Neuron (in vitro differentiated cells): ENCODE measurements at regions not wholly inside any gene's neighbourhood (a gene's known extent, or its start where the extent isn't known, plus 50 kb on each side); places are given as distances from the start of the nearest gene placed in this dataset.
"Not testable (repeated sequence)": the region's sequence is repeated elsewhere in the genome, so short reads cannot be mapped to it uniquely, and the experiment has no call there.

Experiments used
- H2AFZ ChIP-seq: one replicate; pipeline ENCODE4 v1.6.1; 2013; ENCODE audit warnings: low read depth, mild to moderate bottlenecking, inconsistent platforms, low read length, moderate library complexity
- H3K27me3 ChIP-seq: one replicate; pipeline ENCODE4 v1.6.1; 2013; ENCODE audit warnings: low read length; ENCODE audit not compliant: insufficient read depth
- H3K36me3 ChIP-seq: one replicate; pipeline ENCODE4 v1.6.1; 2013; ENCODE audit warnings: low read length; ENCODE audit not compliant: insufficient read depth
- H3K4me1 ChIP-seq: one replicate; pipeline ENCODE4 v1.6.1; 2013; ENCODE audit warnings: low read length; ENCODE audit not compliant: insufficient read depth
- H3K4me3 ChIP-seq: 2 replicates; pipeline ENCODE4 v1.5.1; 2013; ENCODE audit warnings: mild to moderate bottlenecking, low read length, moderate library complexity
- H3K9me3 ChIP-seq: one replicate; pipeline ENCODE4 v1.6.1; 2013; ENCODE audit warnings: low read length

DNA sequence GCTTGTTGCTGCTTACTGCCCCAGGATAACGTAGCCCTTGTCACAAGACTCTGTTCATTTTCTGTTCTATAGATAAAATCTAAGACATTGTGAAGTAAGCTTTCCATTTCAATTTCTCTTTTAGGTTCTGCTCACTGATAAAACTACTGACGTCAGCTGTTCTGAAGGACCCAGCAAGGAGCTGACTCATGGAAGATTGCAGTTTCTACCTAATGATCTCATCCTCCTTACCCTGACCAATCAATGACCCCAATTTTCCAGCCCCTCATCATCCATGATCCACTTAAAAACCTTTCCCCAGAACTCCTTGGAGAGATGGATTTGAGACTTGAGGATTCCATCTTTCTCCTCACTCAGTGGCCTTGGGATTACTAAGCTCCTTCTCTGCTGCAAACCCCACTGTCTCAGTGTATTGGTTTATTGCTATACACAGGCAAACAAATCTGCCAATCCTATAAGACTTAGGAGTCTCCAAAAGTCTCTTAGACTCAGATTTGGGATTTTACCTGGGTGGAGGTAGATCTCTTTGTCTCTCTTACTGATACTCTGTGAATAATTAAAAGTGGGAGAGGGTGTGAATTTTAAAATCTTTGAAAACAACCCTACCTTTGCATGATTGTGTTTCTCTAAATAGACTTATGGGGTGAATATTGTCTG lies 109.2 kb upstream of the TRIM24 start:
- Histone ChIP-seq H3K9me3 (peaks cover 14% of the 10 kb centered on the region), H3K36me3 (no peaks in the 10 kb centered on the region)

DNA sequence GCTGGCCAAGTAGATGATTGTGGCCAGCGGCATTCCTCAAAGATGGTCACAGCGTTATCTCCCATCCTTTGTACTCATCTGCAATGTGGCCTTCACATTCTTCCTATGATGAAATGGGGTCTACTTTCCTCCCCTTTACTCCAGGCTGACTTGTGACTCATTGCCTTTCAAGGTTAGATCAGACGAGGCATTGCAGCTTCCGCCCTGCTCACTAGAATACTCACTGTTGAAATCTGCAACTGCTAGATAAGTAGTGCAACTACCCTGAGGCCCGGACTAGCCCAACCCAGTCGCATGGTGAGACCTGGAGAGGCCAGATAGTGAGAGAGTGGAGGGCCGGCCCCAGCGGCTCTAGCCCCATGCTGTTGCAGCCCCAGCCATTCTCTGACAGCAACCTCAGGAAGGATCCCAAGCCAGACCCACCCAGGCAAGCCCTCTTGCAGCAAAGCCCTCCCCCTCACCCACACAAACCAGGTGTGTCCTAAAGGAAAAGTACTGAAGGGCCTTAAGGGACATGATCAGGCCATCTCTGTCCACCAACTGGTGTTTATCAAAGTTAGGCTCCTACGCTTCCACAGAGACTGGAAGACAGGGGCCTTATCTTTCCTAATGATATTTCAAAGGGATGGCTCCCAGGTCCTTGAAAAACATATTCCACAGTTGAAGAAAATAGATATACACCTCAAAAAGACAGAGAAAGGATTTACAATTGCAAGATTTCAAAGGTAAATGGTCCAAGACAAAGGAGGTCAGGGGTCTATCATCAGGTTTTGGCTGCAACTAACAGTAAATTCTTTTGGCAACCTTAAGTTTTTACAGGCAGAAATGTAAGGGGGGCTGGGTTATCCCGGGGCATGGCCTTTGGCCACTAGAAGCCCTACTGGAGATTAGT lies 107.2 kb upstream of the TRIM24 start:
- H3K4me1 ChIP-seq = no peaks in the 10 kb centered on the region
- no peaks in the 10 kb centered on the region for H3K27me3 ChIP-seq
- no peak overlapping the region for H3K4me3 ChIP-seq
- no peaks in the 10 kb centered on the region for H3K36me3 ChIP-seq
- peaks cover 9% of the 10 kb centered on the region for H3K9me3 ChIP-seq
- no peak overlapping the region for H2AFZ ChIP-seq

More for the DNA sequence above, 109.2 kb upstream of the TRIM24 start:
- H3K27me3 ChIP-seq = no peaks in the 10 kb centered on the region
- no peak overlapping the region for H3K4me3 ChIP-seq
- H2AFZ ChIP-seq = no peak overlapping the region
- H3K4me1 ChIP-seq = no peaks in the 10 kb centered on the region

DNA sequence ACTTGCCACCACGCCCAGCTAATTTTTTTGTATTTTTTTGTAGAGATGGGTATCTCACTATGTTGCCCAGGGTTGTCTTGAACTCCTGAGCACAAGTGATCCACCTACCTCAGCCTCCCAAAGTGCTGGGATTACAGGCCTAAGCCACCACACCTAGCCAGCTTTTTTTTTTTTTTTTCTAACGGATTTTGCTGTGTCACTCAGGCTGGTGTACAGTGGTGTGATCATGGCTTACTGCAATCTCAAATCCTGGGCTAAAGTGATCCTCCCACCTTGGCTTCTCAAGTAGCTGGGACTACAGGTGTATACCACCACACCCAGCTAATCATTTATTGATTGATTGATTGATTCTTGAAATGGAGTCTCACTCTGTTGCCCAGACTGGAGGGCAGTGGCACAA lies 106.0 kb upstream of the TRIM24 start:
- no peaks in the 10 kb centered on the region for H3K36me3 ChIP-seq

GRCh38 chr7:138355254-138355653 lies 104.8 kb upstream of the TRIM24 start:
- peaks cover 4% of the 10 kb centered on the region for H3K9me3 ChIP-seq
- H3K4me3 ChIP-seq = no peak overlapping the region
- no peaks in the 10 kb centered on the region for H3K36me3 ChIP-seq
- peaks cover 5% of the 10 kb centered on the region for H3K4me1 ChIP-seq
- H3K27me3 ChIP-seq = no peaks in the 10 kb centered on the region
- no peak overlapping the region for H2AFZ ChIP-seq

More for the DNA sequence above, 106.0 kb upstream of the TRIM24 start:
- no peak overlapping the region for H2AFZ ChIP-seq
- H3K4me3 ChIP-seq = no peak overlapping the region
- peaks cover 3% of the 10 kb centered on the region for H3K4me1 ChIP-seq
- peaks cover 6% of the 10 kb centered on the region for H3K9me3 ChIP-seq
- no peaks in the 10 kb centered on the region for H3K27me3 ChIP-seq

GRCh38 chr7:138358850-138359341 lies 101.2 kb upstream of the TRIM24 start:
- H3K27me3 ChIP-seq = no peaks in the 10 kb centered on the region
- H3K4me3 ChIP-seq = no peak overlapping the region
- H2AFZ ChIP-seq = no peak overlapping the region
- peaks cover 5% of the 10 kb centered on the region for H3K4me1 ChIP-seq
- H3K9me3 ChIP-seq = peaks cover 1% of the 10 kb centered on the region
- H3K36me3 ChIP-seq = no peaks in the 10 kb centered on the region

GRCh38 chr7:138359870-138360559 lies 100.0 kb upstream of the TRIM24 start:
- H3K36me3 ChIP-seq = no peaks in the 10 kb centered on the region
- no peak overlapping the region for H3K4me3 ChIP-seq
- no peak overlapping the region for H2AFZ ChIP-seq
- peaks cover 5% of the 10 kb centered on the region for H3K4me1 ChIP-seq
- no peaks in the 10 kb centered on the region for H3K27me3 ChIP-seq
- H3K9me3 ChIP-seq = peaks cover 1% of the 10 kb centered on the region

DNA sequence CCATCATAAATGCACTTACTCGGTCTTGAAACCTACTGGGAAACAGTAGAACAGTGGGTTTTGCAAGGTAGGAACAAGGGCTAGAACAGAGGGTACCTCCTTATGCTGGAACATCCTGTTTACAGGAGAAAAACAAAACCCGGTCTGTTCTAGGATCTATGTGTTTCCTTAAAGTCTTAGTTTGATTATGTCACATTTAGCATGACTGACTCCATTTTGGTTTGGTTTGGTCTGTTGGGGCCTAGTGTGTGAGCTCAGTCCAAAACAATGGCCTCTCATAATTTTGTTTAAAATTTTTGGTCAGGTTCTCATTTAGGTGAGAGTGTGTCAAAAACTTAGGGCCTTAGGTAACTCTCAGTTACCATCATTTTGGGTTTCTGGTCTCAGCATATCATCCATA lies 96.3 kb upstream of the TRIM24 start:
- no peaks in the 10 kb centered on the region for H3K27me3 ChIP-seq
- H2AFZ ChIP-seq = no peak overlapping the region
- peaks cover 1% of the 10 kb centered on the region for H3K9me3 ChIP-seq
- H3K4me3 ChIP-seq = no peak overlapping the region
- H3K4me1 ChIP-seq = peaks cover 5% of the 10 kb centered on the region
- no peaks in the 10 kb centered on the region for H3K36me3 ChIP-seq

DNA sequence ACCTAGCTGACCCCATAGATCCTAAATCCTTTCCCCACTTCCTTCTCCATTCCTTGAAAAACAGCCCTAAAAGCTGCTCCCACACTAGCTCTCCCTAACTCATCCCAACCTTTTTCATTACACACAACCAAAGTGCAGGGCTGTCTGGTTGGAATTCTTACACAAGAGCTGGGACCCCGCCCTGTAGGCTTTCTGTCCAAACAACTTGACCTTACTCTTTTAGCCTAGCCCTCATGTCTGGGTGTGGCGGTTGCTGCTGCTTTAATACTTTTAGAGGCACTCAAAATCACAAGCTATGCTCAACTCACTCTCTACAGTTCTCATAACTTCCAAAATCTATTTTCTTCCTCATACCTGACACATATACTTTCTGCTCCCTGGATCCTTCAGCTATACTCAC lies 93.9 kb upstream of the TRIM24 start:
- not testable (repeated sequence) for H3K27me3 ChIP-seq, H3K4me3 ChIP-seq, H3K9me3 ChIP-seq, H2AFZ ChIP-seq, H3K4me1 ChIP-seq, H3K36me3 ChIP-seq

GRCh38 chr7:138366676-138367075 lies 93.4 kb upstream of the TRIM24 start:
- H3K4me3 ChIP-seq, H3K27me3 ChIP-seq, H3K9me3 ChIP-seq, H2AFZ ChIP-seq, H3K36me3 ChIP-seq, H3K4me1 ChIP-seq: not testable (repeated sequence)

DNA sequence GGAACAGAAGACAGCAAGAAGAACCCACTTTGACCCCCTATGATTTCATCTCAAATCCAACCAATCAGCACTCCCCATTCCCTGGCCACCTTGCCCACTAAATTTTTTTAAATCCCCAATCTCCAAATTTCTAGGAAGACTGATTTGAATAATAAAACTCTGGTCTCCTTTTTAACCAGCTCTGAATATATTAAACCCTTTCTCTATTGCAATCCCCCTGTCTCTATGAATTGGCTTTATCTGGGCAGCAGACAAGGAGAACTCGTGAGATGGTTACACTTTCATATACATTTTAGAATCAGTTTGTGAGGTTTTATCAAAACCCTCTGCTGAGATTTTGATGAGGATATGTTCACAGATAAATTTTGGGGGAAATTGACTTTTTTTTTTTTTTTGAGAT lies 90.3 kb upstream of the TRIM24 start:
- Histone ChIP-seq H2AFZ (no peak overlapping the region), H3K27me3 (no peaks in the 10 kb centered on the region), H3K36me3 (no peaks in the 10 kb centered on the region), H3K4me1 (no peaks in the 10 kb centered on the region), H3K9me3 (peaks cover 5% of the 10 kb centered on the region), H3K4me3 (no peak overlapping the region)

DNA sequence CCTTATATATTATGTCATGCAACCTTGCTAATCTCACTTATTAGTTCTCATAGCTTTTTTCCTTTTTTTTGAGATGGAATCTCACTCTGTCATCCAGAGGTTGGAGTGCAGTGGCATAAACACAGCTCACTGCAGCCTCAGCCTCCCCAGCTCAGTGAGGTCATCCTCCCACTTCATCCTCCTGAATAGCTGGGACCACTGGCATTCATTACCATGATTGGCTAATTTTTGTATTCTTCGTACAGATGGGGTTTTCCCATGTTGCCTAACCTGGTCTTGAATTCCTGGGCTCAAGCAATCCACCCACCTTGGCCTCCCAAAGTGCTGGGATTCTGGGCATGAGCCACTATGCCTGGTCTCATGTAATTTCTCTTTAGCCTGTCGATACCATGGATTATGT lies 89.1 kb upstream of the TRIM24 start:
- Histone ChIP-seq H3K9me3 (peaks cover 5% of the 10 kb centered on the region), H2AFZ (no peak overlapping the region), H3K4me3 (no peak overlapping the region), H3K27me3 (no peaks in the 10 kb centered on the region), H3K36me3 (no peaks in the 10 kb centered on the region), H3K4me1 (no peaks in the 10 kb centered on the region)

DNA sequence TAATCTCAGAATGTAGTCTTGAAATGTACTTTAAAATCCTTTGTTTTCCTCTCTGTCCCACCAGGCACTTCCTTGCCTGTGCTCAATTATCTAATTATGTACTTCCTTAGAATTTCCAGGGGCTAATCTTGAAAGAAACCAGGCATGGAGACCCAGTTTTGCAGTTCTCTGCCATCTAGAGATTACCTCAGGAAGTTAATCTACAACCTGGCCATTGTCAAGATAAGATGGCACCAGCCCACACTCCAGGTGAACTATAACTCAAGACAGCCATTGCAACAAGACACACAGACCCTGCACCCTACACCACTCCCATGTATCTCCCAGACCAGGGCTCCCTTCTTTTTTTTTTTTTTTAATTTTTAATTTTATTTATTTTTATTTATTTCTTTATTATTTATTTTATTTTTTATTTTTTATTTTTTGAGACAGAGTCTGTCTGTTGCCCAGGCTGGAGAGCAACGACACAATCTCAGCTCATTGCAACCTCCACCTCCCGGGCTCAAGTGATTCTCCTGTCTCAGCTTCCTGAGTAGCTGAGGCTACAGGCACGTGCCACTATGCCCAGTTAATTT lies 85.9 kb upstream of the TRIM24 start:
- Histone ChIP-seq H3K9me3 (peaks cover 5% of the 10 kb centered on the region), H3K4me1 (no peaks in the 10 kb centered on the region), H2AFZ (no peak overlapping the region), H3K36me3 (no peaks in the 10 kb centered on the region), H3K27me3 (no peaks in the 10 kb centered on the region), H3K4me3 (no peak overlapping the region)

GRCh38 chr7:138377306-138377705 lies 82.8 kb upstream of the TRIM24 start:
- H2AFZ ChIP-seq = no peak overlapping the region
- H3K4me3 ChIP-seq = no peak overlapping the region
- no peaks in the 10 kb centered on the region for H3K9me3 ChIP-seq
- H3K4me1 ChIP-seq = no peaks in the 10 kb centered on the region
- no peaks in the 10 kb centered on the region for H3K36me3 ChIP-seq
- H3K27me3 ChIP-seq = no peaks in the 10 kb centered on the region
